BE2C (cell line): ENCODE measurements at regions not wholly inside any gene's neighbourhood (a gene's known extent, or its start where the extent isn't known, plus 50 kb on each side); places are given as distances from the start of the nearest gene placed in this dataset.

Experiments used
- DNase-seq: peaks from one replicate; pipeline ENCODE4 v3.0.0-alpha.2; 2020
- H3K27me3 ChIP-seq: fragments of 250-450 bp; sonication (Bioruptor Pico); 2 replicates; pipeline ENCODE4 v1.5.1; 2020; ENCODE audit warnings: mild to moderate bottlenecking
- H3K36me3 ChIP-seq: fragments of 250-450 bp; sonication (Bioruptor Pico); 2 replicates; pipeline ENCODE4 v1.5.1; 2020; ENCODE audit warnings: mild to moderate bottlenecking
- H3K4me1 ChIP-seq: fragments of 250-450 bp; sonication (Bioruptor Pico); 2 replicates; pipeline ENCODE4 v1.5.1; 2020
- H3K4me3 ChIP-seq: 2 replicates; pipeline ENCODE4 v1.5.1; 2011; ENCODE audit warnings: low read depth, low read length
- H3K9me3 ChIP-seq: fragments of 250-450 bp; sonication (Bioruptor Pico); 2 replicates; pipeline ENCODE4 v1.5.1; 2020
- CTCF ChIP-seq: IDR thresholded peaks from 2 replicates; pipeline ENCODE4 v1.5.1; 2012; ENCODE audit warnings: mild to moderate bottlenecking, low read depth, low read length

GRCh38 chr10:3510741-3511140, 274.3 kb downstream of the KLF6 start:
- Histone ChIP-seq H3K4me3 (no peak overlapping the region), H3K9me3 (no peaks in the 10 kb centered on the region), H3K4me1 (no peaks in the 10 kb centered on the region), H3K27me3 (no peaks in the 10 kb centered on the region), H3K36me3 (no peaks in the 10 kb centered on the region)
- TF ChIP-seq CTCF = no peak
- DNase-seq = no peak

GRCh38 chr10:3509355-3509754, 275.7 kb downstream of the KLF6 start:
- TF ChIP-seq CTCF = no peak
- no peaks in the 10 kb centered on the region for H3K36me3 ChIP-seq
- H3K9me3 ChIP-seq = no peaks in the 10 kb centered on the region
- no peaks in the 10 kb centered on the region for H3K4me1 ChIP-seq
- DNase-seq = no peak
- no peak overlapping the region for H3K4me3 ChIP-seq
- H3K27me3 ChIP-seq = no peaks in the 10 kb centered on the region

GRCh38 chr10:3503299-3503698, 281.7 kb downstream of the KLF6 start:
- DNase-seq = no peak
- TF ChIP-seq CTCF = no peak
- Histone ChIP-seq H3K27me3 (no peaks in the 10 kb centered on the region), H3K4me1 (no peaks in the 10 kb centered on the region), H3K9me3 (no peaks in the 10 kb centered on the region), H3K4me3 (no peak overlapping the region), H3K36me3 (no peaks in the 10 kb centered on the region)

GRCh38 chr10:3502673-3503072, 282.3 kb downstream of the KLF6 start:
- no peaks in the 10 kb centered on the region for H3K4me1 ChIP-seq
- no peaks in the 10 kb centered on the region for H3K9me3 ChIP-seq
- TF ChIP-seq CTCF = no peak
- no peak overlapping the region for H3K4me3 ChIP-seq
- no peak for DNase-seq
- no peaks in the 10 kb centered on the region for H3K36me3 ChIP-seq
- no peaks in the 10 kb centered on the region for H3K27me3 ChIP-seq

GRCh38 chr10:3500408-3500856, 284.6 kb downstream of the KLF6 start:
- H3K9me3 ChIP-seq = no peaks in the 10 kb centered on the region
- no peaks in the 10 kb centered on the region for H3K27me3 ChIP-seq
- H3K4me1 ChIP-seq = no peaks in the 10 kb centered on the region
- H3K36me3 ChIP-seq = no peaks in the 10 kb centered on the region
- no peak for DNase-seq
- H3K4me3 ChIP-seq = no peak overlapping the region
- TF ChIP-seq CTCF = no peak

- no peak overlapping the region for H3K4me3 ChIP-seq
- no peak for TF ChIP-seq CTCF
- H3K27me3 ChIP-seq = no peaks in the 10 kb centered on the region
- no peaks in the 10 kb centered on the region for H3K9me3 ChIP-seq
- no peak for DNase-seq
- no peaks in the 10 kb centered on the region for H3K36me3 ChIP-seq
- no peaks in the 10 kb centered on the region for H3K4me1 ChIP-seq
Observed at GRCh38 chr10:3499120-3499519, 285.9 kb downstream of the KLF6 start.
